GM12873 (cell line): ENCODE measurements at regions not wholly inside any gene's neighbourhood (a gene's known extent, or its start where the extent isn't known, plus 50 kb on each side); places are given as distances from the start of the nearest gene placed in this dataset.

Source experiments
- CTCF ChIP-seq: IDR thresholded peaks from 2 replicates; pipeline ENCODE4 v1.5.1; 2012; ENCODE audit warnings: low read depth, mild to moderate bottlenecking, moderate library complexity, low read length, control low read depth; ENCODE audit not compliant: insufficient read depth; ENCODE audit errors: missing control alignments

DNA sequence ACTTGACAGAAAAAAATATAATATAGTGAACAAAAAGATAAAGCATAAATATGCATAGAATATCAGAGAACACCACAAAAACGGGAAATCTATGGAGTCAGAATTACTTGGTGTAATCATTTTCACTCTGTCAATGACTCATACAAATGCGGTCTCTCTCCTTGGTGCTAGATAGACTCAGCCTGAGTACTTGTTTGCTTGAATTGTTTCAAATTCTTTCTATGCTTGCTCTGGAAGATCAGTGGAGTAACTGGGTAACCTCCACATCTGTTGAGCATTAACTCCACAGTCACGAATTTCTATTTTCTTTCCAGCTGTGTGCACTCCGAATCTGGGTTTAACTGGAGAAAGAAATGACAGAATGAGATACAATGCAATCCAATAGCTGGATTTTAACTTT, 760.4 kb downstream of the ZPLD1 start:
- TF ChIP-seq CTCF: no peak

DNA sequence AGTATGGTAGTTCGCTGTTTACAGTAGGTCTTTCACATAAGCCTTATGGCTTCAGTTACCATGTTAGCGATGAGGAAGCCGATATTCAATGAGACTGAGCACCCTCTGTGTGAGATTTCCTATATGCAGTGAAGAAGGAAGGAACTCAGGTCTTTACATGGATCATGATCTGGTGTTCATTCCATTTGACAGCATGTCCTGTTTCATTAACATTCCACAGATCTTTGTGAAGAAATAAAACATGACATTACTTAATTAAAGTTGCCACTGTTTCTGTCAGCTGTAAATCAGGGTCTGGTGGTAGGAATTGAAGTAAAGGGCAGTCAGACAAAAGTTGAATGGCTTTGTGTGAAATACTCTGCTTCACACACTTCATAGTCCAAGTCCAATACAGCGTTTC, 768.6 kb downstream of the ZPLD1 start:
- TF ChIP-seq CTCF: no peak

DNA sequence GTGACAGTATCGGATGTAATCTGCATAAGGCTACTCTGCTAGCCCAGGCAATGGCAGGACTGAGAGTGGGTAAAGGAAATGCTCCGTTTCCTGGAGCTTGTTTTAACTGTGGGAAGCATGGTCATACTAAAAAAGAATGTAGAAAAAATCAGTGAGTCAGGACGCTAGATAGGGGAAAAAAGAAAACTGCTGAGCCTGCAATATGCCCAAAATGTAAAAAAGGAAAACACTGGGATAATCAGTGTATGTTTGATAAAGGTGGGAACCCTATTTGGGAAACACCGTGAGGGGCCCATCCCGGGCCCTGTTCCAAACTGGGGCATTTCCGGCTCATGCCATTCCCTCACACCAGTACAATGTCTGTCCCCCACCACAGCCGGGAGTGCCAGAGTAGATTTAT, 775.8 kb downstream of the ZPLD1 start:
- TF ChIP-seq CTCF: no peak

GRCh38 chr3:103218146-103218545, 783.3 kb downstream of the ZPLD1 start:
- no peak for TF ChIP-seq CTCF

GRCh38 chr3:103218793-103219192, 784.0 kb downstream of the ZPLD1 start:
- TF ChIP-seq CTCF: no peak

DNA sequence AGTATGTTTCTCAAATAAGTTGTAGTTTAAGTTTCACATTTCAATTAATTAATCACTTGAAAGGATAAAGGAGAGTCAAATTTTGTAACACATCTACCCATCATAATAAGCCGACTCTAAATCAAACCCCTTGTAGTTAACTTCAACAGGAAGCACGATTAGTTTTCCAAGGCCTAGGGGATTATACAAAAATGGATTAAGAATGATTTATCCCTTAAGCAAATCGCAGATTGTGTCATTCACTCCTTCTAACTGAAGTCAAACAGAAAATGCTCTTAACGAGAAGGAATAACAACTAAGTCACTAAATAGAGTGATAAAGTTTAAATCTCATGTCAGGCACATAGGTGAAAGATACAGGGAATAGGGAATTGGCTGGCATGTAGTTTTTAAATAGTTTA, 792.8 kb downstream of the ZPLD1 start:
- no peak for TF ChIP-seq CTCF

GRCh38 chr3:103247459-103247858, 812.6 kb downstream of the ZPLD1 start:
- TF ChIP-seq CTCF: no peak

DNA sequence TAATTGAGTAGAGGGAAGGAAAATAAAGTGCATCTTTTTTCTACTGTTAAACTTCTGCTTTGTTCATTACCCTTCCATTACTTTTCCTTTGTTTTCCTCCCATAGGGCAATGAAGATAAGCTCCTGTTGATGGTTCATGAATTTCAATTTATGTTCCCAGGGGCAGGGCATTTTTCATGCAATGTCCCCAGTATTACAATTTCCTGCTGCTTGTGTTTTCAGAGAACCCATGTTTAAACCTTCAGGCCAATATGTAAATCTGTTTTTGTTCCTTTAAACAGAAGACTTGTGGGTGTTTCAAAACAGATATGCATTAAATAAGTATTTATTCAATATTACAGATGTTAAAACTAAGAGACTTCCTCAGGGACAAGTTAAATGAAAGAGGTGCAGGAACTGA, 834.5 kb downstream of the ZPLD1 start:
- TF ChIP-seq CTCF: no peak
